ENCODE measurements at regions not wholly inside any gene's neighbourhood (a gene's known extent, or its start where the extent isn't known, plus 50 kb on each side); places are given as distances from the start of the nearest gene placed in this dataset.

- TF ChIP-seq CBFB (CRISPR knock-in tag; IDR thresholded peaks at IDR 0.05) (no peak), JUN (CRISPR knock-in tag; IDR thresholded peaks at IDR 0.05) (no peak), ZSCAN30 (CRISPR knock-in tag; IDR thresholded peaks at IDR 0.05) (no peak), REST (IDR thresholded peaks at IDR 0.05; ENCODE audit: borderline replicate concordance in 1 of 2, low read depth in 1 of 2, low read length in 2 of 2) (no peak), ZNF850 (CRISPR knock-in tag; conservative IDR thresholded peaks at IDR 0.05) (no peak), ZNF121 (CRISPR knock-in tag; IDR thresholded peaks at IDR 0.05) (no peak), CTCF (CRISPR knock-in tag; IDR thresholded peaks at IDR 0.05) (no peak), HOXA7 (CRISPR knock-in tag; IDR thresholded peaks at IDR 0.05) (no peak), ARID4A (CRISPR knock-in tag; IDR thresholded peaks at IDR 0.05; ENCODE audit: borderline replicate concordance) (no peak), HMGXB4 (CRISPR knock-in tag; IDR thresholded peaks at IDR 0.05; ENCODE audit: borderline replicate concordance in 1 of 2, low read depth in 1 of 2) (no peak)
These were observed 89.2 kb upstream of the PRLR start for GRCh38 chr5:35319333-35320002.

Data from HepG2 (cell line).